ENCODE measurements at regions not wholly inside any gene's neighbourhood (a gene's known extent, or its start where the extent isn't known, plus 50 kb on each side); places are given as distances from the start of the nearest gene placed in this dataset.

DNA sequence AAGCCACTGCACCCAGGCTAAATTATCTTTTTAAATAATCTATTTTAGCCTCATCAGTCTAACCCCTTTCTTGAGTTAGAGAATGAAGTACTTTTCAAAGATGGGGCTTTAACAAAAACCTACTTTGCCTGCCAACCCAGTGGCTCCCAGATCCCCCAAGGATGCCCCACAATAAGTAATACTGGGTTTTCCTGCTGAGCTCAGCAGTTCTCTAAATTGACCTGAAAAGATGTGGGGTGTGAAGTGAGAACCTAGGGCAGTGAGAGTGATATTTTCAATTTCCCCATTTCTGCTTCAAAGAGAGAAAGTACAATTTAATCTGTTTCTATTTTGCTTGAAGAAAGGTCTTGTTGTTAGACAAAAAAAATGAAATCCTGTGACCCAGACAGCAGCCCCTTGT lies 318.5 kb upstream of the UMPS start:
- in situ Hi-C loops (cut with HindIII; ENCODE audit: low pct_unique_long_range_greater_than_20kb, low sequenced_read_pairs) (no loop called here), intact Hi-C loops (cut with micrococcal nuclease; ENCODE audit: unreplicated experiment) (no loop called here)
- Histone ChIP-seq H3K4me1 (ENCODE audit: control insufficient read depth, insufficient read depth, low read length) (no peaks in the 10 kb centered on the region), H3K4me3 (ENCODE audit: low read depth in 2 of 2, low read length in 2 of 2) (no peak overlapping the region), H3K9me3 (ENCODE audit: control insufficient read depth, insufficient read depth, low read depth, low read length) (no peaks in the 10 kb centered on the region), H3K36me3 (ENCODE audit: control insufficient read depth, insufficient read depth, low read length) (no peaks in the 10 kb centered on the region), H3K27me3 (ENCODE audit: control insufficient read depth, insufficient read depth, low read length) (peaks cover 15% of the 10 kb centered on the region; the same call in 1 of the 2 replicates), H3K27ac (ENCODE audit: low read length) (no peak overlapping the region)
- DNase-seq (ENCODE audit: low read depth, low spot score) (no peak), ATAC-seq (no peak)
- CTCF ChIA-PET, result no interaction called here
- no TSS peak for BruUV-seq (replicated peaks)
- TF ChIP-seq, protein P1, sequence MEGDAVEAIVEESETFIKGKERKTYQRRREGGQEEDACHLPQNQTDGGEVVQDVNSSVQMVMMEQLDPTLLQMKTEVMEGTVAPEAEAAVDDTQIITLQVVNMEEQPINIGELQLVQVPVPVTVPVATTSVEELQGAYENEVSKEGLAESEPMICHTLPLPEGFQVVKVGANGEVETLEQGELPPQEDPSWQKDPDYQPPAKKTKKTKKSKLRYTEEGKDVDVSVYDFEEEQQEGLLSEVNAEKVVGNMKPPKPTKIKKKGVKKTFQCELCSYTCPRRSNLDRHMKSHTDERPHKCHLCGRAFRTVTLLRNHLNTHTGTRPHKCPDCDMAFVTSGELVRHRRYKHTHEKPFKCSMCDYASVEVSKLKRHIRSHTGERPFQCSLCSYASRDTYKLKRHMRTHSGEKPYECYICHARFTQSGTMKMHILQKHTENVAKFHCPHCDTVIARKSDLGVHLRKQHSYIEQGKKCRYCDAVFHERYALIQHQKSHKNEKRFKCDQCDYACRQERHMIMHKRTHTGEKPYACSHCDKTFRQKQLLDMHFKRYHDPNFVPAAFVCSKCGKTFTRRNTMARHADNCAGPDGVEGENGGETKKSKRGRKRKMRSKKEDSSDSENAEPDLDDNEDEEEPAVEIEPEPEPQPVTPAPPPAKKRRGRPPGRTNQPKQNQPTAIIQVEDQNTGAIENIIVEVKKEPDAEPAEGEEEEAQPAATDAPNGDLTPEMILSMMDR (IDR thresholded peaks at IDR 0.05), result no peak
- TF ChIP-seq TCF7L2 (IDR thresholded peaks at IDR 0.05; ENCODE audit: low read depth, low read length), result no peak
- POLR2A ChIA-PET, result no interaction called here

DNA sequence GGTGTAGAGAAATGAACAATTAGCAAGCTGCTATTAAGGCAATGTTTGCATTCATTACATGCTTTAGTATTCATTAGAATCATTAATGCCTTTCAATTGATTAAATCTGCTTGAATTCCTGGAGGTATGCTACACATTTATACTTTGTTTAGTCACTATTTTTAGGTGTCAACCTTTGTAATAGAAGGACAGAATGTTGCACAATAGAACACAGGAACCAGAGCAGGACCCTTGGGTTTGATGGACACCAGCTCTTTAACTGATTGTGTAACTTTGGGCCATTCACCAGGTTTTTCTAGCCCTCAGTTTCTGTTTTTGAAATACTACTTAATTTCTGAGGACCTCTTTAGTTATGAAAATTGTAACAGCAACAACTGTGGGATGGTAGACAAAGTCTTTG lies 317.6 kb upstream of the UMPS start:
- TF ChIP-seq, protein P2, sequence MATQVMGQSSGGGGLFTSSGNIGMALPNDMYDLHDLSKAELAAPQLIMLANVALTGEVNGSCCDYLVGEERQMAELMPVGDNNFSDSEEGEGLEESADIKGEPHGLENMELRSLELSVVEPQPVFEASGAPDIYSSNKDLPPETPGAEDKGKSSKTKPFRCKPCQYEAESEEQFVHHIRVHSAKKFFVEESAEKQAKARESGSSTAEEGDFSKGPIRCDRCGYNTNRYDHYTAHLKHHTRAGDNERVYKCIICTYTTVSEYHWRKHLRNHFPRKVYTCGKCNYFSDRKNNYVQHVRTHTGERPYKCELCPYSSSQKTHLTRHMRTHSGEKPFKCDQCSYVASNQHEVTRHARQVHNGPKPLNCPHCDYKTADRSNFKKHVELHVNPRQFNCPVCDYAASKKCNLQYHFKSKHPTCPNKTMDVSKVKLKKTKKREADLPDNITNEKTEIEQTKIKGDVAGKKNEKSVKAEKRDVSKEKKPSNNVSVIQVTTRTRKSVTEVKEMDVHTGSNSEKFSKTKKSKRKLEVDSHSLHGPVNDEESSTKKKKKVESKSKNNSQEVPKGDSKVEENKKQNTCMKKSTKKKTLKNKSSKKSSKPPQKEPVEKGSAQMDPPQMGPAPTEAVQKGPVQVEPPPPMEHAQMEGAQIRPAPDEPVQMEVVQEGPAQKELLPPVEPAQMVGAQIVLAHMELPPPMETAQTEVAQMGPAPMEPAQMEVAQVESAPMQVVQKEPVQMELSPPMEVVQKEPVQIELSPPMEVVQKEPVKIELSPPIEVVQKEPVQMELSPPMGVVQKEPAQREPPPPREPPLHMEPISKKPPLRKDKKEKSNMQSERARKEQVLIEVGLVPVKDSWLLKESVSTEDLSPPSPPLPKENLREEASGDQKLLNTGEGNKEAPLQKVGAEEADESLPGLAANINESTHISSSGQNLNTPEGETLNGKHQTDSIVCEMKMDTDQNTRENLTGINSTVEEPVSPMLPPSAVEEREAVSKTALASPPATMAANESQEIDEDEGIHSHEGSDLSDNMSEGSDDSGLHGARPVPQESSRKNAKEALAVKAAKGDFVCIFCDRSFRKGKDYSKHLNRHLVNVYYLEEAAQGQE (IDR thresholded peaks at IDR 0.05; ENCODE audit: insufficient read depth in 1 of 2, low read depth in 2 of 2, low read length in 1 of 2), result no peak
- TF ChIP-seq, protein P1 (IDR thresholded peaks at IDR 0.05), result no peak
- TF ChIP-seq SIN3A (IDR thresholded peaks at IDR 0.05; ENCODE audit: borderline replicate concordance, insufficient read depth, low read depth, low read length) (no peak), TCF7L2 (IDR thresholded peaks at IDR 0.05; ENCODE audit: low read depth, low read length) (no peak), POLR2AphosphoS5 (IDR thresholded peaks at IDR 0.05; ENCODE audit: low read depth, low read length) (no peak)
- Histone ChIP-seq H3K36me3 (ENCODE audit: control insufficient read depth, insufficient read depth, low read length) (no peaks in the 10 kb centered on the region), H3K4me3 (ENCODE audit: low read depth in 2 of 2, low read length in 2 of 2) (no peak overlapping the region), H3K9me3 (ENCODE audit: control insufficient read depth, insufficient read depth, low read depth, low read length) (no peaks in the 10 kb centered on the region), H3K27ac (ENCODE audit: low read length) (no peak overlapping the region), H3K4me1 (ENCODE audit: control insufficient read depth, insufficient read depth, low read length) (no peaks in the 10 kb centered on the region), H3K27me3 (ENCODE audit: control insufficient read depth, insufficient read depth, low read length) (peaks cover 17% of the 10 kb centered on the region; the same call in 1 of the 2 replicates)
- DNase-seq (ENCODE audit: low read depth, low spot score), result no peak
- ATAC-seq, result no peak
- in situ Hi-C loops (cut with HindIII; ENCODE audit: low pct_unique_long_range_greater_than_20kb, low sequenced_read_pairs) (no loop called here), intact Hi-C loops (cut with micrococcal nuclease; ENCODE audit: unreplicated experiment) (no loop called here)
- POLR2A ChIA-PET, result no interaction called here
- BruUV-seq (replicated peaks), result no TSS peak
- CTCF ChIA-PET, result no interaction called here

DNA sequence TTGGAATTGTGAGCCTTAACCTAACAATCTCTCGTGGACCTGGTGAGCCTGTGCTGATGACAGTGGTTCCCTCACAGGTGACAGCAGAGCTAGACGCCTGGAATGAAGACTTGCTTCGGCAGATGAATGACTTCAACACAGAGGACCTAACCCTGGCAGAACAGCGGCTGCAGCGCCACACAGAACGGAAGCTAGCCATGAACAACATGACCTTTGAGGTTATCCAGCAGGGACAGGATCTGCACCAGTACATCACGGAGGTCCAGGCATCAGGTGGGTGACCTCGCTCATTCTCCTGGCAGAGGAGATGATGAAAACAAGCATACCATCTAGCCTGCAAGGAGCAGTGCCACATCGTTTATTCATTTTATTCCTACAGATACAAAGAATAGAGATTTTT lies 316.9 kb upstream of the UMPS start:
- DNase-seq (ENCODE audit: low read depth, low spot score) (no peak), ATAC-seq (no peak)
- no peak for TF ChIP-seq TCF7L2 (IDR thresholded peaks at IDR 0.05; ENCODE audit: low read depth, low read length)
- TF ChIP-seq, protein P2 (IDR thresholded peaks at IDR 0.05; ENCODE audit: insufficient read depth in 1 of 2, low read depth in 2 of 2, low read length in 1 of 2), result no peak
- TF ChIP-seq SIN3A (IDR thresholded peaks at IDR 0.05; ENCODE audit: borderline replicate concordance, insufficient read depth, low read depth, low read length), result no peak
- TF ChIP-seq, protein P1 (IDR thresholded peaks at IDR 0.05), result no peak
- no peak for TF ChIP-seq POLR2AphosphoS5 (IDR thresholded peaks at IDR 0.05; ENCODE audit: low read depth, low read length)
- ChIA-PET POLR2A (no interaction called here), CTCF (no interaction called here)
- in situ Hi-C loops (cut with HindIII; ENCODE audit: low pct_unique_long_range_greater_than_20kb, low sequenced_read_pairs), result no loop called here
- Histone ChIP-seq H3K4me1 (ENCODE audit: control insufficient read depth, insufficient read depth, low read length) (no peaks in the 10 kb centered on the region), H3K9me3 (ENCODE audit: control insufficient read depth, insufficient read depth, low read depth, low read length) (no peaks in the 10 kb centered on the region), H3K27me3 (ENCODE audit: control insufficient read depth, insufficient read depth, low read length) (peaks cover 19% of the 10 kb centered on the region; the same call in 1 of the 2 replicates), H3K36me3 (ENCODE audit: control insufficient read depth, insufficient read depth, low read length) (no peaks in the 10 kb centered on the region), H3K27ac (ENCODE audit: low read length) (no peak overlapping the region), H3K4me3 (ENCODE audit: low read depth in 2 of 2, low read length in 2 of 2) (no peak overlapping the region)
- no TSS peak for BruUV-seq (replicated peaks)
- intact Hi-C loops (cut with micrococcal nuclease; ENCODE audit: unreplicated experiment), result no loop called here
